GM21381 (cell line): ENCODE measurements at regions not wholly inside any gene's neighbourhood (a gene's known extent, or its start where the extent isn't known, plus 50 kb on each side); places are given as distances from the start of the nearest gene placed in this dataset.
"Not testable (repeated sequence)": the region's sequence is repeated elsewhere in the genome, so short reads cannot be mapped to it uniquely, and the experiment has no call there.

Experiments used
- ATAC-seq: cut with Tn5 transposase; IDR thresholded peaks from one replicate; pipeline ENCODE4 v1.9.1; 2021; ENCODE audit warnings: mild to moderate bottlenecking, moderate library complexity; ENCODE audit not compliant: unreplicated experiment

- no peak for ATAC-seq
These were observed 378.9 kb downstream of the DLEU7 start for GRCh38 chr13:50464349-50465251.

GRCh38 chr13:50466456-50466855, 377.0 kb downstream of the DLEU7 start:
- ATAC-seq, result no peak

GRCh38 chr13:50467156-50468110, 376.1 kb downstream of the DLEU7 start:
- no peak for ATAC-seq

GRCh38 chr13:50468849-50469669, 374.4 kb downstream of the DLEU7 start:
- ATAC-seq, result no peak

- not testable (repeated sequence) for ATAC-seq
These were observed 370.4 kb downstream of the DLEU7 start for GRCh38 chr13:50473050-50473449.

GRCh38 chr13:50474088-50474662, 369.3 kb downstream of the DLEU7 start:
- ATAC-seq, result no peak

GRCh38 chr13:50476577-50477285, 366.8 kb downstream of the DLEU7 start:
- no peak for ATAC-seq

- no peak for ATAC-seq
These were observed 361.6 kb downstream of the DLEU7 start for GRCh38 chr13:50481936-50482335.

- ATAC-seq, result no peak
These were observed 360.1 kb downstream of the DLEU7 start for GRCh38 chr13:50483416-50483815.

GRCh38 chr13:50484472-50485113, 358.9 kb downstream of the DLEU7 start:
- no peak for ATAC-seq

- no peak for ATAC-seq
These were observed 357.2 kb downstream of the DLEU7 start for GRCh38 chr13:50485979-50486935.

- no peak for ATAC-seq
These were observed 349.8 kb downstream of the DLEU7 start for GRCh38 chr13:50493683-50494082.

- ATAC-seq, result no peak
These were observed 349.4 kb downstream of the DLEU7 start for GRCh38 chr13:50494138-50494537.

GRCh38 chr13:50503212-50503611, 340.3 kb downstream of the DLEU7 start:
- ATAC-seq, result not testable (repeated sequence)

GRCh38 chr13:50509167-50509566, 334.3 kb downstream of the DLEU7 start:
- ATAC-seq, result no peak

GRCh38 chr13:50509771-50510441, 333.6 kb downstream of the DLEU7 start:
- no peak for ATAC-seq

GRCh38 chr13:50510885-50511545, 332.5 kb downstream of the DLEU7 start:
- ATAC-seq, result not testable (repeated sequence)
